OCI-LY7 (cell line): ENCODE measurements at regions not wholly inside any gene's neighbourhood (a gene's known extent, or its start where the extent isn't known, plus 50 kb on each side); places are given as distances from the start of the nearest gene placed in this dataset.

Experiments used
- BruUV-seq: library from RNA; stranded (reverse); fragments of 400-500 nt; replicated peaks from 2 replicates; lab custom pipeline; 2021; lab: Mats Ljungman, UMichigan
- CTCF ChIA-PET: fragments of 300-600 bp; sonication (Branson Sonifier 250); formaldehyde crosslinking; loops from one replicate; lab custom pipeline; 2022; ENCODE audit warnings: antibody characterized with exemption; ENCODE audit not compliant: unreplicated experiment; lab: Charles Lee
- POLR2A ChIA-PET: fragments of 300-600 bp; sonication (Branson Sonifier 250); formaldehyde crosslinking; loops from one replicate; lab custom pipeline; 2022; ENCODE audit warnings: antibody characterized with exemption; lab: Charles Lee
- DNase-seq: peaks from one replicate; pipeline ENCODE4 v3.0.0-alpha.2; 2015; ENCODE audit warnings: low spot score
- H2AFZ ChIP-seq: fragments of 200-600 bp; sonication (generic), shearing (Covaris generic); 2 replicates; pipeline ENCODE4 v1.6.1; 2014; ENCODE audit warnings: mild to moderate bottlenecking, antibody characterized with exemption, low read length, moderate library complexity
- H3K27ac ChIP-seq: fragments of 200-600 bp; sonication (generic); 2 replicates; pipeline ENCODE4 v1.5.1; 2014; ENCODE audit warnings: mixed run types, low read depth, mild to moderate bottlenecking, moderate library complexity, low read length, inconsistent platforms; ENCODE audit not compliant: poor library complexity, severe bottlenecking
- H3K36me3 ChIP-seq: fragments of 200-600 bp; sonication (generic); 2 replicates; pipeline ENCODE4 v1.6.1; 2014; ENCODE audit warnings: mild to moderate bottlenecking, antibody characterized with exemption, low read length, moderate library complexity, mixed read lengths; ENCODE audit not compliant: insufficient read depth
- H3K4me1 ChIP-seq: fragments of 200-600 bp; sonication (generic); 2 replicates; pipeline ENCODE4 v1.5.1; 2014; ENCODE audit warnings: mild to moderate bottlenecking, low read length; ENCODE audit not compliant: insufficient read depth, poor library complexity, severe bottlenecking
- H3K4me2 ChIP-seq: fragments of 200-600 bp; sonication (generic); 2 replicates; pipeline ENCODE4 v1.6.1; 2014; ENCODE audit warnings: mild to moderate bottlenecking, low read length
- H3K4me3 ChIP-seq: fragments of 200-600 bp; sonication (generic); 2 replicates; pipeline ENCODE4 v1.5.1; 2014; ENCODE audit warnings: mild to moderate bottlenecking, low read depth, low read length; ENCODE audit not compliant: poor library complexity, severe bottlenecking
- H3K79me2 ChIP-seq: fragments of 200-600 bp; sonication (generic); 2 replicates; pipeline ENCODE4 v1.6.1; 2016; ENCODE audit warnings: low read depth, mild to moderate bottlenecking, low read length, moderate library complexity, mixed read lengths; ENCODE audit not compliant: insufficient read depth
- H3K9me2 ChIP-seq: fragments of 200-600 bp; sonication (generic); 2 replicates; pipeline ENCODE4 v1.6.1; 2016; ENCODE audit warnings: mild to moderate bottlenecking, low read length, mixed read lengths; ENCODE audit not compliant: insufficient read depth
- H3K9me3 ChIP-seq: fragments of 200-600 bp; sonication (generic); 2 replicates; pipeline ENCODE4 v1.6.1; 2014; ENCODE audit warnings: mild to moderate bottlenecking, mixed run types, low read length, mixed read lengths
- H4K20me1 ChIP-seq: fragments of 200-600 bp; sonication (generic); 2 replicates; pipeline ENCODE4 v1.6.1; 2014; ENCODE audit warnings: mild to moderate bottlenecking, antibody characterized with exemption, low read length, moderate library complexity, mixed read lengths; ENCODE audit not compliant: insufficient read depth
- EZH2phosphoT487 ChIP-seq: fragments of 200-600 bp; sonication (generic); IDR thresholded peaks from 2 replicates; pipeline ENCODE4 v1.6.1; 2018; ENCODE audit warnings: low read depth, borderline replicate concordance, mild to moderate bottlenecking, mixed run types, antibody characterized with exemption, low read length, moderate library complexity, mixed read lengths
- intact Hi-C: fragments of 100-400 bp; cut with micrococcal nuclease; formaldehyde crosslinking; loops from one replicate; pipeline ENCODE4 v1.10.0; 2022; ENCODE audit not compliant: unreplicated experiment
- TF ChIP-seq, protein P1 (sequence below): fragments of 200-600 bp; sonication (generic); conservative IDR thresholded peaks from 2 replicates; pipeline ENCODE4 v1.5.1; 2014; ENCODE audit warnings: mild to moderate bottlenecking, antibody characterized with exemption, low read length, moderate library complexity, mixed read lengths

DNA sequence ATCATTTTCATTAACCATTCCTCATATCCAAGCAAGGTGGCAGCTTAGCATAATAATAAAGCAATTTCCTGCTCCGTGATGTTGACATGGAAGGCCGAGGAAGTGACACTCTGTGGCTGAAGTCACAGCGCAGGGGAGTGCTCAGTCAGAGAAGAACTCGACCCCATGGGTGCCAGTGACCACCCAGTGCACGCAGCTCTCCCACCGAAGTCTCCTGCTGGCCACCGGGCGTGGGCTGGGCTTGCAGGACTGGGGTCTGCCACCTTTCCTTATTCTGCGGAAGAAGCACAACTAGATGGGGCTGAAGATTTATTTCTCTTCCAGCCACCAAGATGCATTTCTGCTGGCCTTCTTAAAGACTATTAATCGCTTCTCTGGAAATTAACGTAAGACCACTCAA is 132.1 kb upstream of the SPACA7 start:
- Histone ChIP-seq H3K27ac (no peak overlapping the region), H3K4me1 (no peaks in the 10 kb centered on the region), H3K9me3 (no peaks in the 10 kb centered on the region), H3K79me2 (no peaks in the 10 kb centered on the region), H3K36me3 (no peaks in the 10 kb centered on the region), H3K4me3 (no peak overlapping the region), H4K20me1 (no peaks in the 10 kb centered on the region), H3K4me2 (no peak overlapping the region), H2AFZ (no peak overlapping the region), H3K9me2 (no peaks in the 10 kb centered on the region)
- TF ChIP-seq EZH2phosphoT487: no peak
- TF ChIP-seq, protein P1, sequence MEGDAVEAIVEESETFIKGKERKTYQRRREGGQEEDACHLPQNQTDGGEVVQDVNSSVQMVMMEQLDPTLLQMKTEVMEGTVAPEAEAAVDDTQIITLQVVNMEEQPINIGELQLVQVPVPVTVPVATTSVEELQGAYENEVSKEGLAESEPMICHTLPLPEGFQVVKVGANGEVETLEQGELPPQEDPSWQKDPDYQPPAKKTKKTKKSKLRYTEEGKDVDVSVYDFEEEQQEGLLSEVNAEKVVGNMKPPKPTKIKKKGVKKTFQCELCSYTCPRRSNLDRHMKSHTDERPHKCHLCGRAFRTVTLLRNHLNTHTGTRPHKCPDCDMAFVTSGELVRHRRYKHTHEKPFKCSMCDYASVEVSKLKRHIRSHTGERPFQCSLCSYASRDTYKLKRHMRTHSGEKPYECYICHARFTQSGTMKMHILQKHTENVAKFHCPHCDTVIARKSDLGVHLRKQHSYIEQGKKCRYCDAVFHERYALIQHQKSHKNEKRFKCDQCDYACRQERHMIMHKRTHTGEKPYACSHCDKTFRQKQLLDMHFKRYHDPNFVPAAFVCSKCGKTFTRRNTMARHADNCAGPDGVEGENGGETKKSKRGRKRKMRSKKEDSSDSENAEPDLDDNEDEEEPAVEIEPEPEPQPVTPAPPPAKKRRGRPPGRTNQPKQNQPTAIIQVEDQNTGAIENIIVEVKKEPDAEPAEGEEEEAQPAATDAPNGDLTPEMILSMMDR: no peak
- CTCF ChIA-PET: no interaction called here
- intact Hi-C loops: no loop called here
- no TSS peak for BruUV-seq
- no peak for DNase-seq
- POLR2A ChIA-PET: no interaction called here

DNA sequence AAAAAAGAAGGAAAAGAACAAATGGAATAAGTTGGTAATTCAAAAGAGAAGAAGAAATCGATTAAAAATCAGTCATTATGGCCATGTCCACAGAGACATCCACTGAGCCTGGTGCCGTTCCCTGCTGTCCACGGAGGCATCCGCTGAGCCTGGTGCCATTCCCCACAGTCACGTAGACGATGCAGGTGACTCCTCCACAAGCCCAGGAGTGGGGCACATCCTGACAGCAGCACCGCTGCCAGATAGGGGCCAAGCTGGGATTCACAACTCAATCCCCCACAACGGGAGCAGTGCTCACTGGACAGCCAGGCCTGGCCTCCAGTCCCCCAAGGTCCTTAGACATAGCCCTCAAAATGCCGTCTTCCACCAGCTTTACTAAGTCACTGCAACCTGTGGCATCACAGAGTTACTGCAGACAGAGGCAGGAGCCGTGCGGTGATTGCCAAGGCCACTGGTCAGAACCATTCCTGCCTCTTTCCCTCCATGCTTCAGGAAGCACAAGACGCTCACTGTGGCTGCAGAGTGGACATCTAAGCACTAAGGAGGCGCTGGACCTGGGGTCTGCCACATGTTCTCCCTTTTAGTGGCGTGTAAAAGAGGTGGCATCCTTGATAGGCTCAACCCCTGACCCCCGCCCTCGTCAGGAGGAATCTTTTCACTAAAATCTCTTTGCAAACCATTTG is 131.5 kb upstream of the SPACA7 start:
- no peak for TF ChIP-seq EZH2phosphoT487
- TF ChIP-seq, protein P1: no peak
- no peak for DNase-seq
- BruUV-seq: no TSS peak
- H3K9me3 ChIP-seq: no peaks in the 10 kb centered on the region
- no peak overlapping the region for H2AFZ ChIP-seq
- no peak overlapping the region for H3K4me2 ChIP-seq
- H4K20me1 ChIP-seq: no peaks in the 10 kb centered on the region
- no peaks in the 10 kb centered on the region for H3K4me1 ChIP-seq
- POLR2A ChIA-PET: no interaction called here
- CTCF ChIA-PET: no interaction called here
- intact Hi-C loops: no loop called here
- H3K27ac ChIP-seq: no peak overlapping the region
- H3K36me3 ChIP-seq: no peaks in the 10 kb centered on the region
- H3K4me3 ChIP-seq: no peak overlapping the region
- no peaks in the 10 kb centered on the region for H3K9me2 ChIP-seq
- no peaks in the 10 kb centered on the region for H3K79me2 ChIP-seq

DNA sequence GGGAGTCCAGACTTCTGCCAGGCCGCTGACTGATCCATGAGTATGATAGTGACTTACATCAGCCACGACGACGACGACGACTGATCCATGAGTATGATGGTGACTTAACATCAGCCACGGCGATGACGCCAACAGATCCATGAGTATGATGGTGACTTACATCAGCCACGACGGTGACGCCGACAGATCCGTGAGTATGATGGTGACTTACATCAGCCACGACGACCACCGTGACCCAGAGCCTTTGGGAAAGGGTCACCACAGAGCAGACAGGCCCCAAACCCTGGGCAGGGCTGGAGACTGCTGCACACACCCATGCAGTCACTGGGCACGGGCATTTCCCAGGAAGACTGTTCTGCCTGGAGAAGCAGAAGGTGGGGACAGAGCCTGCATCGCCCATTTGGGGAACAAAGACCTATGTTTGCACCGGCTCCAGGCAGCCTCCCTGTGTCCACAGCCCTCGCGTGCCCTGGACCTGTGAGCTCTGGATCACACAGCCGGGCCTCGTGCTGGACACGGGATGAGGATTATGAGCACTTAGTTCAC is 130.9 kb upstream of the SPACA7 start:
- Histone ChIP-seq H2AFZ (no peak overlapping the region), H3K4me1 (no peaks in the 10 kb centered on the region), H3K9me3 (no peaks in the 10 kb centered on the region), H4K20me1 (no peaks in the 10 kb centered on the region), H3K9me2 (no peaks in the 10 kb centered on the region), H3K36me3 (no peaks in the 10 kb centered on the region), H3K4me2 (no peak overlapping the region), H3K4me3 (no peak overlapping the region), H3K27ac (no peak overlapping the region), H3K79me2 (no peaks in the 10 kb centered on the region)
- ChIA-PET POLR2A (no interaction called here), CTCF (no interaction called here)
- intact Hi-C loops: no loop called here
- BruUV-seq: no TSS peak
- DNase-seq: no peak
- TF ChIP-seq, protein P1: no peak
- no peak for TF ChIP-seq EZH2phosphoT487
